Effector memory CD4-positive, alpha-beta T cell (primary cell): ENCODE measurements at regions not wholly inside any gene's neighbourhood (a gene's known extent, or its start where the extent isn't known, plus 50 kb on each side); places are given as distances from the start of the nearest gene placed in this dataset.

ENCODE experiments used
- DNase-seq, 3 donors: peaks; one replicate each; pipeline ENCODE4 v3.0.0-alpha.2; 2020
- H3K27ac ChIP-seq: 2 replicates; pipeline ENCODE4 v1.7.0; 2013; ENCODE audit warnings: mild to moderate bottlenecking, low read length, moderate library complexity; ENCODE audit not compliant: insufficient read depth, poor library complexity, severe bottlenecking
- H3K27me3 ChIP-seq: replicated peaks from 2 replicates; pipeline ENCODE4 v1.7.0; 2013; ENCODE audit warnings: mild to moderate bottlenecking, low read length; ENCODE audit not compliant: insufficient read depth, control insufficient read depth, poor library complexity, severe bottlenecking
- H3K36me3 ChIP-seq: 2 replicates; pipeline ENCODE4 v1.7.0; 2013; ENCODE audit warnings: mild to moderate bottlenecking, low read length, moderate library complexity; ENCODE audit not compliant: control insufficient read depth, insufficient read depth
- H3K4me1 ChIP-seq: 2 replicates; pipeline ENCODE4 v1.7.0; 2013; ENCODE audit warnings: low read length, mild to moderate bottlenecking; ENCODE audit not compliant: control insufficient read depth, insufficient read depth, poor library complexity, severe bottlenecking
- H3K4me3 ChIP-seq: 2 replicates; pipeline ENCODE4 v1.7.0; 2013; ENCODE audit warnings: low read length, low read depth, mild to moderate bottlenecking; ENCODE audit not compliant: insufficient read depth, poor library complexity, severe bottlenecking
- H3K9me3 ChIP-seq: 2 replicates; pipeline ENCODE4 v1.7.0; 2013; ENCODE audit warnings: mild to moderate bottlenecking, low read length, moderate library complexity; ENCODE audit not compliant: control insufficient read depth

- H3K4me1 ChIP-seq: no peaks in the 10 kb centered on the region
- H3K9me3 ChIP-seq: no peaks in the 10 kb centered on the region
- H3K27ac ChIP-seq: no peak overlapping the region
- H3K4me3 ChIP-seq: no peak overlapping the region
- DNase-seq: no peak
- H3K36me3 ChIP-seq: no peaks in the 10 kb centered on the region
- no peaks in the 10 kb centered on the region for H3K27me3 ChIP-seq
Measured at GRCh38 chr18:24543086-24543794, 82.8 kb downstream of the HRH4 start.

DNA sequence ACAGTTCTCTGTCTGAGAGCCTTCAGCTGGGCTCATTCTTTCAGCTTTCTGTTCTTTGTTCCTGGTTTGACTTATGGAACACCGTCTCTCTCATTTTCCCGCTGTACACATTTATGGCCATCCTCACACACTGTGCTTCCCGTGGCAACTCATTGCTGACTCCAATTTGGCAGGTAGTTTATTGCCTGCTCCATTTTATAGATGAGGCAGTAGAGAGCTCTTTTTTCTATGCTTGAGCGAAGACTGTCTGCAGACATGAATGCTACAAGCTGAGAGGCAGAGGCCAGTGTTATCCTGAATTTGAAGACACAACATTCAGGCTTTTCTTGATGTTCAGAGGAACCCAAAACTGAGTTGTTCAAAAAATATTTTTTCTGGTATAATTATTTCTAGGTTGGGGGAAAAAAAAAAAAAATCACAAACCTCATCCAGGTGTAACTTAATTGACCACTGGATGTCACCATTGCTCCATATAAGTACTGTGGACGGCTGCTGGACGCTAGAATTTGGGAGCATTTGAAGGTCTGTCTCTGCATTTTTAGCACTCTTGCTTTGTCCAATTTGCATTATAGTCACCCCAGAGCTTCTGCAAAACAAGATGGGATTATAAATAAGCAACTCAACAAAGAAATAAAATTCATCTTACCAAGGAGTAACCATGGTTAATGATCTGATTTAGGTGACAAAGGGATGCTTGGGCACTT is 83.5 kb downstream of the HRH4 start:
- no peak overlapping the region for H3K27ac ChIP-seq
- no peak overlapping the region for H3K4me3 ChIP-seq
- H3K9me3 ChIP-seq: no peaks in the 10 kb centered on the region
- no peak for DNase-seq
- H3K4me1 ChIP-seq: no peaks in the 10 kb centered on the region
- no peaks in the 10 kb centered on the region for H3K36me3 ChIP-seq
- no peaks in the 10 kb centered on the region for H3K27me3 ChIP-seq

- H3K4me3 ChIP-seq: no peak overlapping the region
- DNase-seq: no peak
Measured at GRCh38 chr18:24544949-24545348, 84.5 kb downstream of the HRH4 start.

DNA sequence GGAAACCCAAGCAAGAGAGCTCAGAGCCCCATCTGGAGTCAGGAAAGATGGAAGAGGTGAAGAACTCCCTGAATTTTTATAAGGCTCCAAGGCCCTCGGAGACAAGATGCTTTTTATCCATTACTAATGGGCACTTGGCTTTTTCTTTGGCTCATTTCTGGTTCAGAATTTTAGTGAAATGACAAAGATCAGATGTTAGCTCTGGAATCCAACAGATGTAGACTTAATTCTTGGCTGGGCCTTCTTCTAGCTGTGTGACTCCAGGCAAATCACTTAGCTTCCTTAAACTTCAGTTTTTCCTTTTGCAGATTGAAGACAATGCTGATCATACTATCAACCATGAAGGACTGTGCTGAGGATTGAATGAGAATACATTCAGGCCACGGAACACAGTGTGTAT is 85.2 kb downstream of the HRH4 start:
- H3K27ac ChIP-seq: no peak overlapping the region
- no peaks in the 10 kb centered on the region for H3K27me3 ChIP-seq
- no peaks in the 10 kb centered on the region for H3K9me3 ChIP-seq
- no peak overlapping the region for H3K4me3 ChIP-seq
- H3K36me3 ChIP-seq: no peaks in the 10 kb centered on the region
- no peaks in the 10 kb centered on the region for H3K4me1 ChIP-seq
- no peak for DNase-seq

More at GRCh38 chr18:24544949-24545348, 84.5 kb downstream of the HRH4 start:
- no peaks in the 10 kb centered on the region for H3K4me1 ChIP-seq
- no peak overlapping the region for H3K27ac ChIP-seq
- no peaks in the 10 kb centered on the region for H3K9me3 ChIP-seq
- no peaks in the 10 kb centered on the region for H3K27me3 ChIP-seq
- no peaks in the 10 kb centered on the region for H3K36me3 ChIP-seq

DNA sequence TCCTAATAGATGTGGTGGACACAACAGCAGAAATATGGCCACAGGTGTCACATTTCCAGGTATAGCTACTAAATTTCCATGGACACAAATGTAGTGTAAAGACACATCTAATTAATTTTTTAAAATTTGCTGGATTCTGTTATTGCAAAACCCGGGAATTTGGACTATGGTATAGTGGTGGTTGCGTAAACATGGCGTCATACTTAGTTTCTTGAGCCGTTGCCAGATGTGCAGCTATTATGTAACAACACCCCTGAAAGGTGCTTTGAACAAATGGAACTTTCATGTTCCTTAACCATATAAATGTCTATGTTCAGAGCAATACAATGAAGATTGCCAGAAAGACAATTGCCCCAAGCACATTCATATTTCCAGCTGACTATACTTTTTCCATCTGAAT is 85.9 kb downstream of the HRH4 start:
- Histone ChIP-seq H3K4me3 (no peak overlapping the region), H3K27me3 (no peaks in the 10 kb centered on the region), H3K9me3 (no peaks in the 10 kb centered on the region), H3K27ac (no peak overlapping the region), H3K36me3 (no peaks in the 10 kb centered on the region), H3K4me1 (no peaks in the 10 kb centered on the region)
- no peak for DNase-seq

DNA sequence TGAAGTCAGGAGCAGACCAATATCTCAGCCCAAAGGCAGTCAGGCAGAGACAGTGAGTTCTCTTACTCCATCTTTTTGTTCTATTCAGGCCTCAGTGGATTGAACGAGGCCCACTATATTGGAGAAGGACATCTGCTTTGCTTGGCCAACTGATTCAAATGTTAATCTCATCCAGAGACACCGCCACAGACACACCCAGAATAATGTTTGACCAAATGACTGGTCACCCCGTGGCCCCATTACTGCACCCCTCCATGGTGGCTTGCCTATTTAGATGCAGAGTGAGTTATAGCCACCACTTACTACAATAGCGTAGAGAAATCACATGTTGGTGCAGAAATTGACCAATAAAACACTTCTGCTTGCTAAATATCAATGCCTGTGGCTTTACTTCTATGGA is 88.1 kb downstream of the HRH4 start:
- DNase-seq: no peak
- Histone ChIP-seq H3K4me3 (no peak overlapping the region), H3K27ac (no peak overlapping the region), H3K4me1 (no peaks in the 10 kb centered on the region), H3K9me3 (no peaks in the 10 kb centered on the region), H3K36me3 (no peaks in the 10 kb centered on the region), H3K27me3 (no peaks in the 10 kb centered on the region)

DNA sequence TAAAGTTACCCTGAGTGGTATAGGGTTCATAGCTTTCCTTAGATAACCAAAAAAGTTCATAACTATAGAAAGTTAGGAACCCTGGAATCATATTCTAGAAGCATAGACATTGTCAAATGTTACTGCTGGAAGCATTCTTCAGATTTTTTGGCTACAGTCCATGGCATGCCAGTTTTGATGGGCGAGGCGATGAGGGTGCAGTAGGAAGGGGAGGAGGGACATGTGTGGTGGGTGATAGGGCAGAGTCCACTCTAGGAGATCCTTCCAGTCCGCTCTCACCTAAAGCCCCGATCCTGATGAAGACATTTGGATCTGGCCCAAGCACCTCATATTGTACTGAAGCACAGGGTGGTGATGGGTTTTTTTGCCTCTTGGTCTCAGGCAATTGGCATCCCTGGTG is 91.8 kb downstream of the HRH4 start:
- Histone ChIP-seq H3K27ac (no peak overlapping the region), H3K4me1 (no peaks in the 10 kb centered on the region), H3K4me3 (no peak overlapping the region), H3K27me3 (no peaks in the 10 kb centered on the region), H3K9me3 (no peaks in the 10 kb centered on the region), H3K36me3 (no peaks in the 10 kb centered on the region)
- DNase-seq: no peak

- Histone ChIP-seq H3K27ac (no peak overlapping the region), H3K36me3 (no peaks in the 10 kb centered on the region), H3K4me1 (no peaks in the 10 kb centered on the region)
Measured at GRCh38 chr18:24553571-24554285, 93.3 kb downstream of the HRH4 start.

DNA sequence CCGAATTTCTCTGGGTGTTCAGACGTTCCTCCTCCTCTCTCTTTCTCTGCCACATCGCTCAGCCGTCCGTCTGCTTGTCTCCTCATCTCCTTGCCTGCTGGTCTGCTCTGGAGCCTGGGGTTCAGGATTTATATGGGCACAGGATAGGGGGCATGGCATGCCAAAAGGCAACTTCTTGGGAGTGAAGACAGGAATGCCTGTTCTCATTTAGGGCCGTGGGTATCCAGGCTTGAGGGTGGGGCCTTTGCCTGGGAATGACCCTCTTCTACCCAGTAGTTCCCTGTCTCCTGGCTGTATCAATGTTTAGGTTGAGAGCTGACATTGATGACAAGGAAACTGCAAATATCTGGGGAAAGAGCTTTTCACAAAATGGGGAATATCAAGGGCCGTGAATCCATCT is 98.0 kb downstream of the HRH4 start:
- H3K27me3 ChIP-seq: no peaks in the 10 kb centered on the region
- no peaks in the 10 kb centered on the region for H3K36me3 ChIP-seq
- H3K4me3 ChIP-seq: no peak overlapping the region
- no peak for DNase-seq
- H3K9me3 ChIP-seq: no peaks in the 10 kb centered on the region
- no peak overlapping the region for H3K27ac ChIP-seq
- H3K4me1 ChIP-seq: no peaks in the 10 kb centered on the region

More at GRCh38 chr18:24553571-24554285, 93.3 kb downstream of the HRH4 start:
- H3K9me3 ChIP-seq: no peaks in the 10 kb centered on the region
- no peak for DNase-seq
- H3K27me3 ChIP-seq: no peaks in the 10 kb centered on the region
- no peak overlapping the region for H3K4me3 ChIP-seq

GRCh38 chr18:24559526-24559925 is 99.1 kb downstream of the HRH4 start:
- Histone ChIP-seq H3K36me3 (no peaks in the 10 kb centered on the region), H3K4me1 (no peaks in the 10 kb centered on the region), H3K9me3 (no peaks in the 10 kb centered on the region), H3K27ac (no peak overlapping the region), H3K4me3 (no peak overlapping the region), H3K27me3 (no peaks in the 10 kb centered on the region)
- DNase-seq: no peak
